GM08714 (cell line): ENCODE measurements at regions not wholly inside any gene's neighbourhood (a gene's known extent, or its start where the extent isn't known, plus 50 kb on each side); places are given as distances from the start of the nearest gene placed in this dataset.

ENCODE experiments used
- H3K4me3 ChIP-seq: fragments of 200-500 bp; sonication (Bioruptor generic); 2 replicates; pipeline ENCODE4 v1.5.1; 2014; ENCODE audit warnings: mild to moderate bottlenecking, low read length, inconsistent platforms
- ZNF274 ChIP-seq: IDR thresholded peaks from 2 replicates; pipeline ENCODE4 v1.6.1; 2012; ENCODE audit warnings: mild to moderate bottlenecking, low read depth, low read length

DNA sequence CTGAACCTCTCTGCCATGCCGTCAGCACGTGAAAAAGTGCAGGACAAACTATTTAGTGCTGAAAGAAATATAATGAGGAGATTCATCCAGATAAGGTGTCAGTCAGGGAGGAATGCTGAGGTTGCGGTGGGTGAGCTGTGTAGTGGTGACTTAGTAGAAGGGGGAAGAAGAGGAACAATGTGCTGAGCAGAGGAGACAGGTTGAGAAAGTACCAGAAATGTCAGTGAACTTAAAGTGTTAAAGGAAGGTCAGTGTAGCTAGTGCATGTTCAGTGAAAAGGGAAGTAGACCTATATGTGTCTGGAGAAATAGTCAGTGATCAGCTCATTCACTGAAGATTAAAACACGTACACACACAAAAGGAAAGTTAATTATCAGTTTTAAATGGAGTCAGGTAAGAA is 237.6 kb upstream of the CCDC179 start:
- no peak overlapping the region for H3K4me3 ChIP-seq
- TF ChIP-seq ZNF274 = no peak

DNA sequence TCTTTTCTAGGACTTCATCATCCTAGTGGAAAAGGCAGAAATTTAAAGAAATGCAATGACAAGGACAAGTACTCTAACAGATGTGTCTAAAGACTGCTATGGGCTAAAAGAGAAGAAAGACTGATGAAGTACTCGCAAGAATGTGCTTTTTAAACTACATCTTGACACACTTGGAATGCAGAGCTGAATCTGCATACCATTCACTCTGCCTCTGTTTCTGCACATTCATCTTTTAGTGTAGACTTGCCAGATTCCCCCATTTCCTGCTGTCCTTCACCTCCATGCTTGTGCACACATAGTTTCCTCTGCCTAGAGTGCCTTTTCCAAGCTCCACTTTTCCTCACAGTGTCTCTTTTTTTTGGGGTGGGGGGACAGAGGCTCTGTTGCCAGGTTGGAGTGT is 239.0 kb upstream of the CCDC179 start:
- no peak overlapping the region for H3K4me3 ChIP-seq
- no peak for TF ChIP-seq ZNF274

DNA sequence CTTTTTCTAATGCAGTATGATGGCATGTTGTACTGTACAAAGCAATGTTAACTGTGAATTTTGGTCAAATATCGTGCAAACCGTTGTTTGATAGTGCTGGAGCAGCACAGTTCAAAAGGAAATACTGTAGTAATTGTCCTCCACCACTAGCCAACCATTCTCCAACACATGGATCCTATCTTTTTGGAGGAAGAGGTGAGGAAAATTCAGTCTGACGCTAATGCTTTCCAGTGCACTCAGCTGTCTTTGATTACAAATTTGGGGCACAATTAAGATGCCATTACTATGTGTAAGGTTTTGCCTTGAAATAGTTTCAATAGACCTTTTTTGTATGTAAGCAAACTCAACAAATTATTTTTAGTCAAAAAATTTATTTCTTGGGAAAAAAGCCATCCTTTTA is 240.5 kb upstream of the CCDC179 start:
- H3K4me3 ChIP-seq = no peak overlapping the region
- TF ChIP-seq ZNF274 = no peak

GRCh38 chr11:23103416-23103815 is 243.1 kb upstream of the CCDC179 start:
- no peak for TF ChIP-seq ZNF274
- H3K4me3 ChIP-seq = no peak overlapping the region

DNA sequence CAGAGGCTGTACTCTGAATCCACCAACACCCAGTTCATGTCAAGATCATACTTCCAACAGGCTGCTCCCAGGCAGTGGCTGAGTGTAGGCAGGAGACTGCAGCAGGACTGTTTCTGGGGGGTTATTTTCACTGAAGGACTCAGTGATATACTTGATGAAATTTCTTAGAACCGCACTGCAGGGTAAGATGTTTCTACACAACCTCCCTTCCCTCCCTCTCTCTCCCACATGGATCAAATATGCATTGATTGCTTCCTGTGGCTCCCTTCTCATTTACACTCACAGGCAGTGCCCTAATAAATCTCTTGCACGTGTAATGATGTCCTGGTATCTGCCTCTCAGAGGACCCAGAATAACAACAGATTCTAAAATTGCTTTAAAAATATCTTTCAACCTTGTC is 251.3 kb upstream of the CCDC179 start:
- no peak for TF ChIP-seq ZNF274
- H3K4me3 ChIP-seq = no peak overlapping the region

- no peak for TF ChIP-seq ZNF274
- H3K4me3 ChIP-seq = no peak overlapping the region
Measured at GRCh38 chr11:23112390-23112789, 252.1 kb upstream of the CCDC179 start.

DNA sequence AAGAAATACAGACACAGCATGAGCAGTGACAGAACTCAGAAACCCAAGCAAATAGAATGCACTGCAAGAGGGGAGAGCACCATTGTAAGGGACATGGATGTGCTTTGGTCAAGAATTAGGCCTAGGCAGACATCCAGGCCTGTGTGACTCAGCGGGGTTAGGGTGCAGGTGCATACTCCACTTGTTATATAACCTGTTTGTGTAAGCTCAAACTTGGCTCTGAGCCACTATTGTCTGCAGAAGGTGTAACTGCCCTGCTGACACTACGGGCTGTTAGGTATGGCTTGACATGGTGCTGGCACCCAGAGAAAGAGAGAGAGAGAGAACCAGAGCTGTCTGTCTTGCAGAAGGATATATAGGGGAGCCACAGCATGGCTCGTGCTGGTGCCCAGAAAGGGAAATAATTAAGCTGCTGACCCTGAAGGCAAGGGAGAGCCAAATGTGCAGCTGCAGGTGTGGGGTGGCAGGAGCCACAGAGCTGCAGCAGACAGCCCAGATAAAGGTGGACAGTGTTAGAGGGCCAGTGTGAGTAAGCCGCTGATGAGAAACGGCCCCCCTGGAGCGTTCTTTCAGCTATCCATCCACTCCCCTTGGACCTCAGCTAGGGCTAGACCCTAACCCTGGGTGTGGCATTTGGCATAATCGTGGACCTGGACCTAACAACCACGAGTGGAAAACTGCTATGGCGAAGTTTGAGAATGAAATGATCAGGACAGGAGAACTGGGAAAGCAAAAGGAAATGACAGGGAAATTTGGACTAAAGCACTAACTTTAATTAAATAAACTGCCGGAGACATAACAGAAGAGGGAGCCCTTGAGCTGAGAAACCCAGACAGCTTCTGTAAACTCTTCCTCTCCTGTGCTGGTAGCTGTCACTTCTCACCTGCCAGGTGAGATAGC is 253.0 kb upstream of the CCDC179 start:
- TF ChIP-seq ZNF274 = no peak
- no peak overlapping the region for H3K4me3 ChIP-seq

DNA sequence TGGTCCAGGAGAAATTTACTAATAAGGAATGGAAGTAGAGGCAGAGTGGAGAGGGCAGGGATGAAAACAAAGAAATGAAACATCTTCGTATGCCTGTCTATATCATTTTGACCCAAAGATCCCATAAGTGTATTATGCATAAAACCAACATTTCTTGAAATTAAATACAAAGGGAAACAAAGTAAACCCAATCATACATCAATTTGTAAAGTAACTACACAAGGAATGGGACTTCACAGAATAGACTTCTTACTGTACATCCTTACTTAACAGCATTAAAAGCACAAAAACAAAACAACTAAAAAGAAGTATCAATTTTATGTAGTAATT is 253.6 kb upstream of the CCDC179 start:
- no peak overlapping the region for H3K4me3 ChIP-seq
- TF ChIP-seq ZNF274 = no peak

GRCh38 chr11:23123753-23124152 is 263.5 kb upstream of the CCDC179 start:
- no peak overlapping the region for H3K4me3 ChIP-seq
- TF ChIP-seq ZNF274 = no peak

- H3K4me3 ChIP-seq = no peak overlapping the region
- TF ChIP-seq ZNF274 = no peak
Measured at GRCh38 chr11:23124249-23124648, 264.0 kb upstream of the CCDC179 start.

GRCh38 chr11:23124996-23125395 is 264.7 kb upstream of the CCDC179 start:
- H3K4me3 ChIP-seq = no peak overlapping the region
- no peak for TF ChIP-seq ZNF274

DNA sequence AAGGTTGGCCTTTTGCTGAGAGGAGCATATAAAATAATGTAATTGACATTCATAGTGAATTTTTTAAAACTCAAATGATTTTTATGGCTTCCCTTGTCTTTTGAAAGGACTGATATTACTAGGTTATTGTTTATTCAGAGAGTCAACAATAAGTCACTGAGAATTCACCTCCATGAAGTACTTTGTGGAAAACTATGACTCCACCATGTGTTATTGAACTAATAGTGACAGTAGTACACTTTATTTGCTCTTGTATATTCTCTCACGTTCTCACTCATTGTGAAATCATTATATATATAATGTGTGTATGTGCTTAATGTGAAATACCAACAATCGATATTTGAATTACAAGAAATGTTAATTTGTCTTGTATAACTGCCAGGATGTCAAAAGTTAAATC is 267.4 kb upstream of the CCDC179 start:
- no peak for TF ChIP-seq ZNF274

GRCh38 chr11:23134627-23135026 is 274.4 kb upstream of the CCDC179 start:
- TF ChIP-seq ZNF274 = no peak
- H3K4me3 ChIP-seq = no peak overlapping the region

More for the DNA sequence above, 267.4 kb upstream of the CCDC179 start:
- H3K4me3 ChIP-seq = no peak overlapping the region

GRCh38 chr11:23138761-23139160 is 278.5 kb upstream of the CCDC179 start:
- no peak for TF ChIP-seq ZNF274

DNA sequence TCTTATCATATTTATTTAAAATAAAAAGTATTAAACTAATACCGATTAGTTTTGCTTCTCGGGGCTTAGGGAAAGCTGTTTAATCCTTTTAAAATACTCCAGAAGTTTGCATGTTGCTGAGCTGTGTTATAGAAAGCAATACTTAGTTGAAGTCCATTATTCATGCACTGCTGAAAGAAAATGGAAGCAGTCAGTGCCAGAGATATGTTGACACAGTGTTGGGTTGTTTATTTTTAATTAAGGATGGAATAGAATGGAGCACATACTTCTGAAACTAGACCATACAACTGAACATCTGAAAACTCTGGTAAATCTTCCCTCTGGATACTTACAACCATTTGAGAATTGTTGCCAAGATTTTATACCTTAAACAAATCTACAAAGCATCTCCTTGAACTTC is 282.7 kb upstream of the CCDC179 start:
- H3K4me3 ChIP-seq = no peak overlapping the region
- no peak for TF ChIP-seq ZNF274

More at GRCh38 chr11:23138761-23139160, 278.5 kb upstream of the CCDC179 start:
- H3K4me3 ChIP-seq = no peak overlapping the region

GRCh38 chr11:23151819-23152218 is 291.5 kb upstream of the CCDC179 start:
- TF ChIP-seq ZNF274 = no peak
- H3K4me3 ChIP-seq = no peak overlapping the region
